Nephron (organoid): ENCODE measurements at regions not wholly inside any gene's neighbourhood (a gene's known extent, or its start where the extent isn't known, plus 50 kb on each side); places are given as distances from the start of the nearest gene placed in this dataset.

Experiments used
- H3K27ac Mint-ChIP-seq, 3 experiments: 2 replicates each; pipeline ENCODE4 v1.8.0; 2020; ENCODE audit warnings: mixed read lengths in 3 of 3, mild to moderate bottlenecking in 2 of 3, moderate library complexity in 1 of 3
- H3K27me3 Mint-ChIP-seq: 2 replicates; pipeline ENCODE4 v1.8.0; 2021; ENCODE audit warnings: low read depth, mild to moderate bottlenecking, moderate library complexity, mixed read lengths
- H3K36me3 Mint-ChIP-seq: 2 replicates; pipeline ENCODE4 v1.8.0; 2020; ENCODE audit warnings: low read depth, mixed read lengths
- H3K4me1 Mint-ChIP-seq: 2 replicates; pipeline ENCODE4 v1.8.0; 2020; ENCODE audit warnings: mixed read lengths
- H3K4me3 Mint-ChIP-seq, 3 experiments: 2 replicates each; pipeline ENCODE4 v1.8.0; 2020; ENCODE audit warnings: mild to moderate bottlenecking in 3 of 3, mixed read lengths in 3 of 3, moderate library complexity in 2 of 3
- H3K9me3 Mint-ChIP-seq: 2 replicates; pipeline ENCODE4 v1.8.0; 2020; ENCODE audit warnings: mixed read lengths
- CTCF ChIP-seq, 3 experiments: fragments of 200-600 bp; sonication (generic); IDR thresholded peaks; one replicate each; pipeline ENCODE4 v1.5.0; 2021; ENCODE audit warnings: antibody characterized with exemption in 3 of 3; ENCODE audit not compliant: unreplicated experiment in 3 of 3

GRCh38 chr16:86357303-86357702, 153.0 kb upstream of the FOXF1 start:
- TF ChIP-seq CTCF (IDR thresholded peaks at IDR 0.05; ENCODE audit: unreplicated experiment in 3 of 3): no peak
- Mint-ChIP-seq H3K36me3 (peaks cover 5% of the 10 kb centered on the region), H3K4me3 (no peak overlapping the region), H3K27ac (no peak overlapping the region), H3K4me1 (no peaks in the 10 kb centered on the region), H3K27me3 (peaks cover 93% of the 10 kb centered on the region), H3K9me3 (peaks cover 10% of the 10 kb centered on the region)

GRCh38 chr16:86357950-86358349, 152.4 kb upstream of the FOXF1 start:
- peaks cover 10% of the 10 kb centered on the region for H3K9me3 Mint-ChIP-seq
- no peak overlapping the region for H3K4me3 Mint-ChIP-seq
- H3K27me3 Mint-ChIP-seq: peaks cover 93% of the 10 kb centered on the region
- no peak overlapping the region for H3K27ac Mint-ChIP-seq
- peaks cover 5% of the 10 kb centered on the region for H3K36me3 Mint-ChIP-seq
- no peaks in the 10 kb centered on the region for H3K4me1 Mint-ChIP-seq
- TF ChIP-seq CTCF (IDR thresholded peaks at IDR 0.05; ENCODE audit: unreplicated experiment in 3 of 3): no peak

GRCh38 chr16:86359571-86359970, 150.8 kb upstream of the FOXF1 start:
- Mint-ChIP-seq H3K27ac (no peak overlapping the region), H3K9me3 (peaks cover 10% of the 10 kb centered on the region), H3K27me3 (peaks cover 96% of the 10 kb centered on the region), H3K36me3 (peaks cover 5% of the 10 kb centered on the region), H3K4me3 (no peak overlapping the region), H3K4me1 (no peaks in the 10 kb centered on the region)
- TF ChIP-seq CTCF (IDR thresholded peaks at IDR 0.05; ENCODE audit: unreplicated experiment in 3 of 3): no peak

GRCh38 chr16:86362155-86362849, 148.0 kb upstream of the FOXF1 start:
- H3K27me3 Mint-ChIP-seq: peaks cover 96% of the 10 kb centered on the region
- H3K36me3 Mint-ChIP-seq: no peaks in the 10 kb centered on the region
- no peak overlapping the region for H3K4me3 Mint-ChIP-seq
- H3K4me1 Mint-ChIP-seq: no peaks in the 10 kb centered on the region
- H3K27ac Mint-ChIP-seq: no peak overlapping the region
- no peak for TF ChIP-seq CTCF (IDR thresholded peaks at IDR 0.05; ENCODE audit: unreplicated experiment in 3 of 3)
- no peaks in the 10 kb centered on the region for H3K9me3 Mint-ChIP-seq

GRCh38 chr16:86363057-86363490, 147.3 kb upstream of the FOXF1 start:
- no peak for TF ChIP-seq CTCF (IDR thresholded peaks at IDR 0.05; ENCODE audit: unreplicated experiment in 3 of 3)
- no peaks in the 10 kb centered on the region for H3K4me1 Mint-ChIP-seq
- H3K27ac Mint-ChIP-seq: no peak overlapping the region
- H3K36me3 Mint-ChIP-seq: no peaks in the 10 kb centered on the region
- H3K9me3 Mint-ChIP-seq: no peaks in the 10 kb centered on the region
- peaks cover 97% of the 10 kb centered on the region for H3K27me3 Mint-ChIP-seq
- no peak overlapping the region for H3K4me3 Mint-ChIP-seq
